Dendritic cell treated with granulocyte-macrophage colony-stimulating factor and Interleukin-4, amounts not matched to agents 40 ng/mL and 50 ng/mL, for 4 days (primary cell): ENCODE measurements at regions not wholly inside any gene's neighbourhood (a gene's known extent, or its start where the extent isn't known, plus 50 kb on each side); places are given as distances from the start of the nearest gene placed in this dataset.

Experiments used
- H3K27ac Mint-ChIP-seq: one replicate; pipeline ENCODE4 v1.8.0; 2022; ENCODE audit warnings: mild to moderate bottlenecking, mixed read lengths
- H3K27me3 Mint-ChIP-seq: one replicate; pipeline ENCODE4 v1.8.0; 2022; ENCODE audit warnings: mild to moderate bottlenecking, mixed read lengths
- H3K36me3 Mint-ChIP-seq: one replicate; pipeline ENCODE4 v1.8.0; 2022; ENCODE audit warnings: low read depth, mixed read lengths
- H3K4me1 Mint-ChIP-seq: one replicate; pipeline ENCODE4 v1.8.0; 2022; ENCODE audit warnings: low read depth, mixed read lengths
- H3K4me3 Mint-ChIP-seq: one replicate; pipeline ENCODE4 v1.8.0; 2022; ENCODE audit warnings: mild to moderate bottlenecking, moderate library complexity, mixed read lengths
- H3K9me3 Mint-ChIP-seq: one replicate; pipeline ENCODE4 v1.8.0; 2022; ENCODE audit warnings: mixed read lengths
- intact Hi-C: fragments of 100-400 bp; cut with micrococcal nuclease; formaldehyde crosslinking; loops from one replicate; pipeline ENCODE4 v1.15.0; 2022

DNA sequence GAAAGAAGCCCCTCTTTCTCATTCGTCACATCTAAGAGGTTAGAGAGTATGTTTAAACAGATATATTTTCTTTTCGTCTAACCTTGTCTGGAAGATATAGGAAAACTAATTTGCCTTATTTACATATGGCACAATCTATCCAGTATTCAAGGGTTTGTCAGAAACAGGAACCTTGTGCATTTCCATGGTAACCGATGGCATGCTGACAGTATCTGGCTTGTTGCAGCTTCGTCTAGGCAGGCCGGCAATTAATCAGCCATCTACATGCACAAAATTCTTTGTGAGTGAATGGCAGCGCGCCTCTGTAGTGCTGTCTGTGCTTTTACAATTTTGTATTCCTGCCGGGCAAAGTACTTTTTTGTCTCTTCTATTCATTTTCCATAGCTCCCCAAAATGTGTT, 294.0 kb upstream of the SOX2 start:
- Mint-ChIP-seq H3K4me1 (no peaks in the 10 kb centered on the region), H3K9me3 (no peaks in the 10 kb centered on the region), H3K27me3 (no peaks in the 10 kb centered on the region), H3K27ac (no peak overlapping the region), H3K4me3 (no peak overlapping the region), H3K36me3 (no peaks in the 10 kb centered on the region)
- intact Hi-C loops, result no loop called here

DNA sequence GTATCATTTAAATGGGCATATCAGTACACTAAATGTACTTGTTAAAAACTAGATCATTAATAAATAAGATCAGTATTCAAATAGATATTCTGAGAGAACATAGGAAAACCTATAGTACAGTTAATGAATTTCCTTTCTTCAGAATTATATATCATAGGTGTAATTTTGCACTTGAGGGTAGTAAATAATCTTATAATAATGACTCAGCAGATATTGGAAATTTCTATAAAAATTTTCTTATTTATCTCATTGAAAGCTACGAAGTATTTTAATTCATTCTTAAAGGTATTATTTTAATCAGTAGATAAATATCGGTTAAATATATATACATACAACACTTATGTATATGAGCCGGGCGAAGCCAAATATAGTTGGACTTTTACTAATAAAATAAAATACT, 300.9 kb upstream of the SOX2 start:
- Mint-ChIP-seq H3K27me3 (no peaks in the 10 kb centered on the region), H3K9me3 (no peaks in the 10 kb centered on the region), H3K4me3 (no peak overlapping the region), H3K4me1 (no peaks in the 10 kb centered on the region), H3K27ac (no peak overlapping the region), H3K36me3 (no peaks in the 10 kb centered on the region)
- intact Hi-C loops, result no loop called here

DNA sequence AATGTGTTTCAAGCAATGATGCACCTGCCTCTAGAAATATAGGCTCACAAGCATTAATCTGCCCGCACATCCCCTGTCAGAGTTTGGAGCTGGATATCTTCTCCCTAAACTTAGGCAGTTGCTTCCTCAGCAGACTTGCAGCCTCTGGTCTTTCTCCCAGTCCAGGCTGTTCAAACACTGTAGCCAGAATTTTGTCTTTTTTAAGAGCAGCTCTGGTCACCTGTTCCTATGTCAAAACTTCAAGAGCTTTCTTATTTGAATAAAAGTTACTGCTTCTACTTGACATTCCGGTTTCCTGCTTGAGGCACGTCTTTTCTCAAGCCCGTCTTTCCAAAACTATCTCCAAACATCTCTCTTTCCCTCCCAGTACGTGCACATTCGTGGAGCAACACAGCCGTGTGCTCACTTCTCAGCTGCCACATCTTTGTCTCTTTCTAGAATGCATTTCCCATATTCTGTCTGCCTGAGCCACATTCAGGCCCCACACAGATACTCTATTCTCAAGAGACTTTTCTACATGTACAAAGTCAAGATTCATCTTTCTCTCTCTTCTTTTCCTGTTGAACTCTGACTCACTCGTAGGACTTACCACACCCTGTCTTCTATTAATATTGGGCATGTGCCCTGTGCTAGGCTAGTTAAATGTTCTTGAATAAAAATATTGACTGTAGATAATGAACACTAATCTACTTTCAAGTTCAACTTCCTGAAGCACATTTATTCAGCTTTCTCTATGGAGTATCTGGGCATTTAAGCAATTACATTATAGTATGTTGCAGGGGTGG, 307.7 kb upstream of the SOX2 start:
- Mint-ChIP-seq H3K27me3 (no peaks in the 10 kb centered on the region), H3K4me3 (no peak overlapping the region), H3K36me3 (no peaks in the 10 kb centered on the region), H3K9me3 (peaks cover 18% of the 10 kb centered on the region), H3K4me1 (no peaks in the 10 kb centered on the region), H3K27ac (no peak overlapping the region)
- intact Hi-C loops, result no loop called here

DNA sequence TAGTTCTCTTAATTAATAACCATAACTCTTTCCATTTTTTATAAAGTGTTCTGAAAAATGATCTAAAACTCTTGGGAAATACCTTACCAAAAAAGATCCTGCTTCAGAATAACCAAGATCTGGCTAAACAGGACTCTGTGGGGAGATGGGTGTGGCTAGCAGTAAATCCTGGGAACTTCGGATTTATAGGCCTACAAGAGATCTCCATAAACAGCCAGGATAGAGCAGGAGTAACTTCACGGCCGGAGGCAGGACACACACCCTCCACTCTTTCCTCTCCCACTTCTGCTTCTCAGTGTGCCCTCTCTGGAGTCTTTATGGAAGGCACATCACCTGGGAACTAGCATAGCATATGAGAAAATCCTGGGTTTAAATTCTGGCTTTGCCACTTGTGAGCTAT, 309.4 kb upstream of the SOX2 start:
- H3K27ac Mint-ChIP-seq, result no peak overlapping the region
- no peaks in the 10 kb centered on the region for H3K4me1 Mint-ChIP-seq
- intact Hi-C loops, result no loop called here
- no peak overlapping the region for H3K4me3 Mint-ChIP-seq
- H3K36me3 Mint-ChIP-seq, result no peaks in the 10 kb centered on the region
- H3K9me3 Mint-ChIP-seq, result peaks cover 18% of the 10 kb centered on the region
- no peaks in the 10 kb centered on the region for H3K27me3 Mint-ChIP-seq

DNA sequence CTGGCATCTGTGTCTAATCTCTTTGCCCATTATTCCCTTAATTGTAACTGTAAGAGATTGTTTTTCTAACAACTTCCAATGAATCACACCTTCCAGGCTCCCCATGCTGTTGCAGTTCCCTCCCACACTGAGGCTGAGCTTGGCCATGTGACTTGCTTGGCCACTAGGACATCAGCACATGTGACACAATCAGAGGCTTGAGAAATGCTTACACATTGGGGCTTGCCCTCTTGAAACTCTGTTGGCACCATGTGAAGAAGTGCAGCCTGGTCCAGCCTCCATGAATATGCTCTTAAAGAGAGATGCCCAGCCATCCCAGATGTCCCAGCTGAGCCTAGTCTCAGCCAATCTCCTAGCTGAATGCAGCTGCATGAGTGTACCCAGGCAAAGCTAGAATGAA, 326.8 kb upstream of the SOX2 start:
- intact Hi-C loops, result no loop called here
- Mint-ChIP-seq H3K4me3 (no peak overlapping the region), H3K9me3 (peaks cover 15% of the 10 kb centered on the region), H3K36me3 (no peaks in the 10 kb centered on the region), H3K27ac (no peak overlapping the region), H3K4me1 (no peaks in the 10 kb centered on the region), H3K27me3 (no peaks in the 10 kb centered on the region)

DNA sequence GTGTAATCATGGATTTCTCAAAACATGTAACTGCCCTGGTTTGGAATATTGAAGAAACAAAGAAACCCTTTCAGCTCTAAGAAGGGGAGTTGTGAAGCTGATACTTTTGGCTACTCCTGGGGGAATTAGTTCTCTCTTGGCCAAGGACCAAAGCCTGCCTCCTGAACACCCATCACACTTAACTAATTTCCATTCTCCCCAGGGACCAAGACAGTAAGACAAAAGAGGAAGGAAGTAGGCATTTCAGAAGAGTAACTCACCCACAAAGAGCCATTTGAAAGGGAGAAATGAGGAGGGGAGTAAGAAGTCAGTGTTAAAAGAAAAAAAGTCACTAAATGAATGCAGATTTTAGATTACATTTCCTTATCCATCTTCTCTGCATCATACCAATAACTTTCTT, 328.0 kb upstream of the SOX2 start:
- H3K27me3 Mint-ChIP-seq, result no peaks in the 10 kb centered on the region
- intact Hi-C loops, result no loop called here
- H3K27ac Mint-ChIP-seq, result no peak overlapping the region
- H3K36me3 Mint-ChIP-seq, result no peaks in the 10 kb centered on the region
- no peaks in the 10 kb centered on the region for H3K4me1 Mint-ChIP-seq
- no peak overlapping the region for H3K4me3 Mint-ChIP-seq
- peaks cover 15% of the 10 kb centered on the region for H3K9me3 Mint-ChIP-seq

DNA sequence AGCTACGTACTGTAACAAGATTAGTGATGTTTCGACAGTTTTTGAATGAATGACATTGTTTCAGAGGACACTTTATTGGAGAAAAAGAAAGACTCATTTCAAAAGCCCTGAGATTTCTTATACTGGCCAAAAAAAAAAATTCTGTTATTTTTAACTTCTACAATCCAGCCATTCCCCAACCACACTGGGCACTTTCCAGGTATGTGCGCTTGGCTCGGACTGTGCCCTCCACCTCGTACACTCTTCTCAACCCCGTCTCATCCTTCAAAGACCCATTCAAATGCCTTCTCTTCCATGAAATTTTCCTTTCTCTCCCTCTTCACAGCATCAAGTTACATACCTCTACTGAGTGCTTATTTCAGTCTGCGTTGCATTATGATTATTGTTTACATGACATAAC, 328.5 kb upstream of the SOX2 start:
- intact Hi-C loops, result no loop called here
- H3K9me3 Mint-ChIP-seq, result peaks cover 12% of the 10 kb centered on the region
- H3K4me3 Mint-ChIP-seq, result no peak overlapping the region
- H3K4me1 Mint-ChIP-seq, result no peaks in the 10 kb centered on the region
- H3K36me3 Mint-ChIP-seq, result no peaks in the 10 kb centered on the region
- H3K27ac Mint-ChIP-seq, result no peak overlapping the region
- no peaks in the 10 kb centered on the region for H3K27me3 Mint-ChIP-seq

DNA sequence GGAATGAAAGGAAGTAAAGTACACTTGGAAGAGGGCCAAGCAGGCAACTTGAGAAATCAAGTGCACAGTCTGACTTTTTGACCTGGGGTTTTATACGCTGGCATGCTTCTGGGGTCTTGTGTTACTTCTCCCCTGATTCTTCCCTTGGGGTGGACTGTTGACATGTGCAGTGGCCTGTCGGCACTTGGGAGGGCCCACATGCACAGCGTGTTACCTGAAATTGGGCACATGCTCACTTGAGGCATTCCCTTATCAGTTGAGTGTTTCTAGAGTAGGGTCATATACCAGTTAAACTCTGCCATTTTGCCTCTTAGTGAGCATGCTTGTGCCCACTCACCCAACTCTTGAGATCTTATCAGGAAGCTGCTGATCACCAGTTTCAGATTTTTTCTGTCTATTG, 329.1 kb upstream of the SOX2 start:
- Mint-ChIP-seq H3K27me3 (no peaks in the 10 kb centered on the region), H3K4me3 (no peak overlapping the region), H3K4me1 (no peaks in the 10 kb centered on the region), H3K27ac (no peak overlapping the region), H3K9me3 (peaks cover 9% of the 10 kb centered on the region), H3K36me3 (no peaks in the 10 kb centered on the region)
- intact Hi-C loops, result no loop called here

DNA sequence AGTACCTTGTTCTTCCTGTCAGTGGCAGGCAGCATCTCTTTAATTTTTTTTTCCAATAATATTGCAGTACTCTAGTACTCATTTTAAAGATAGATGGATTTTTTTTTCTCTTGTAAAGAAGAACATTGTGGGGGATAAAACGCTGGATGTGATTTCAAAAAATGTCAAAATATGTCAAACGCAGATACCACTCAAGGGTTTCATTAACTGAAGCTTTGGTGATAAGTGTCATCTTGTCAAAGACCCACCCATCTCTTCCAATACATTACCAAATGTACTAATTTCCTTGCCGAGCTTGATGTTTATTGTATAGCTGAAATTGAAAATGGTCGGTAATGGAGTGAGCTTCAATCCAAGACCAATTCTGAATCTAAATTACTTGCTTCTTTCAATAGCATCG, 332.4 kb upstream of the SOX2 start:
- no peaks in the 10 kb centered on the region for H3K27me3 Mint-ChIP-seq
- no peaks in the 10 kb centered on the region for H3K36me3 Mint-ChIP-seq
- no peaks in the 10 kb centered on the region for H3K4me1 Mint-ChIP-seq
- no peaks in the 10 kb centered on the region for H3K9me3 Mint-ChIP-seq
- H3K4me3 Mint-ChIP-seq, result no peak overlapping the region
- H3K27ac Mint-ChIP-seq, result no peak overlapping the region
- intact Hi-C loops, result no loop called here

DNA sequence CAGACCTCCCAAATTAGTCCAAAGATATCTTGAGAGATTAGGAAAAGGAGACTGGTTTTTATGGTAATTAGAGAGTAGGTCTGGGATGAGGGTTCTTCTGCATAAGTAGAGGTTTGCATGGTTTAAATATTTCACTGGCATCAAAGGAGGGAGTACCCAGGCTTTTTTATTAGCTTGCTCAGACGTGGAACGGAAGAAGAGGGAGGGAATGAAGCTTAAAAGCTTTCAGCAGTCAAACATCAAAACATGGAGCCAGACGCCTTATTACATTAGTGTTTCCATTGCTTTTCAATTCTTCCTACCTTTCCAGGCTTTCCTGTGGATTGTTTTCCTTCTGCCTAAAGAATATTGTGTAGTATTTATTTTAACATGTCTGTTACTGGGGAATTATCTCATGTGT, 342.1 kb upstream of the SOX2 start:
- H3K27me3 Mint-ChIP-seq, result no peaks in the 10 kb centered on the region
- intact Hi-C loops, result no loop called here
- no peak overlapping the region for H3K27ac Mint-ChIP-seq
- no peak overlapping the region for H3K4me3 Mint-ChIP-seq
- no peaks in the 10 kb centered on the region for H3K4me1 Mint-ChIP-seq
- H3K36me3 Mint-ChIP-seq, result no peaks in the 10 kb centered on the region
- H3K9me3 Mint-ChIP-seq, result no peaks in the 10 kb centered on the region

DNA sequence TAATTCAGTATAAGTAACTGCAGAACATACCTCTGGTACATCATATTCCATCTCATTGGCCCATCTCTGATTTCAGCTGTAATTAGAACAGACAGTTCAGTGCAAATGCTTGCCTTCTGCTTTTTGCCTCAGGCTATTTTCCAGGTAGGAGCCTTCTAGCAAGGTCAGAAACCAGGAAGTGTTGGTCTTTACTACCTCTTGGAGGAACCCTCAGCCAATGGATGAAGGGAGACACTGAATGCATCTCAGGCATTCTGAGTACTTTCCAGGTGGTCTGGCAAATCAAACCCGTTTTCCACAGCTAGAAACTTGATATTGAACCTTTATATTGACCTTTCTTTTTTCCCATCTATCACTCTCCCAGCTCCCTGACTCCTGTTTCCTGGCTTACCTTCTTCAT, 348.5 kb upstream of the SOX2 start:
- Mint-ChIP-seq H3K27ac (no peak overlapping the region), H3K36me3 (no peaks in the 10 kb centered on the region), H3K4me3 (no peak overlapping the region), H3K27me3 (no peaks in the 10 kb centered on the region), H3K4me1 (no peaks in the 10 kb centered on the region), H3K9me3 (peaks cover 18% of the 10 kb centered on the region)
- intact Hi-C loops, result no loop called here

DNA sequence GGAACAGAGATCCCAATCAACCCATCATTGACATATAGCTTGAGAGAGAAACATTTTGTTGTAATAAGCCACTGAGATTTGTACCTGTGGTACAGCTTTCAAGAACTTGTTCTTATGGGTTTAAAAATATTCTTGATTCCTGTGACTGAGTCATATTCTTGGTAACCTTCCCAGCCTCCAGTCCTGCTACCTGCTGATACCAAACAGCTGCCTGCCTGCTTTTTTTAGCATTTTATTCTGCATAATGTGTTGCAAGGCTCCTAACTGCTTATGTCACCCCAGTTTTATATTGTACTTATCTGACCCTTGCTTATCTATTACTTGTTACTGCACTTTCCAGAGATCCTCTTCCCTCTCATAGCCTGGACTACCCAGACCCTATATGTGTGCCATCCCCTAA, 349.3 kb upstream of the SOX2 start:
- H3K27ac Mint-ChIP-seq, result no peak overlapping the region
- H3K4me3 Mint-ChIP-seq, result no peak overlapping the region
- H3K27me3 Mint-ChIP-seq, result no peaks in the 10 kb centered on the region
- no peaks in the 10 kb centered on the region for H3K36me3 Mint-ChIP-seq
- no peaks in the 10 kb centered on the region for H3K4me1 Mint-ChIP-seq
- intact Hi-C loops, result no loop called here
- peaks cover 18% of the 10 kb centered on the region for H3K9me3 Mint-ChIP-seq

DNA sequence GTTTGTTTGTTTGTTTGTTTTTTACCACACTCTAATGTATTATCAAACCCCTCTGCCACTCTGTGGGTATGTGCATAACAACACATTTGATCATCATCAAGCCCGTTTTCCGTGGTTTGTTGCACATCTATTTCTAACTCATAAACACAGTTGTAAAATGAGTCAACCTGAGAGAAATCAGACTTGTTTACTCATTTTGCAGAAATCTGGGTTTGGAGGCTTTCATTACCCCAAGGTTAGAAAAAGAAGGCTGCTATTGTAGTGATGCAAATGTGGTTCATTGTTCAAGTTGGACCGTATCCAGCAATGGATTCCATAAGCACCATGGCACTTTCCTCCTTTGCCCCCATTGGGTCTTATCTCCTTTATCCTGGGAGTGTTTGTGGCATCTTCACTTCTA, 353.2 kb upstream of the SOX2 start:
- Mint-ChIP-seq H3K36me3 (no peaks in the 10 kb centered on the region), H3K4me1 (no peaks in the 10 kb centered on the region), H3K27ac (no peak overlapping the region), H3K27me3 (no peaks in the 10 kb centered on the region), H3K4me3 (no peak overlapping the region), H3K9me3 (peaks cover 18% of the 10 kb centered on the region)
- intact Hi-C loops, result no loop called here

DNA sequence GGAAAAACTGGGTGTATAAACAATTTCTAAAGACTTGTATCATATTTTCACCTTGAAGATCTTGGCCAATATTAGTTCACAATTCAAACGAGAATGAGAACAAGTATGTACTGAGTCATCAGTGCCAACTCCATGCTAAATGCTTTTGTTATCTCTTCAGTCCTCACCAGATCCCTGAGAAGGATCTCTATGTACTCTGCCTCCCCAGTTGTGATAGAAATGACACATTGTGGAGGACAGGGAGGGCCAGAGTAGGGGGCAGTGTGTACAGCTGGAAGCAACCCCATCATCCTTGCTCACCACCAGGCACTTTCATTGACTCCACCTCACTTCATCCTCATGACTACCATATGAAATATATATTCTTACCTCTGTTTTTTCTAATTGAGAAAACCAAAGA, 353.7 kb upstream of the SOX2 start:
- intact Hi-C loops, result no loop called here
- H3K27me3 Mint-ChIP-seq, result no peaks in the 10 kb centered on the region
- no peak overlapping the region for H3K4me3 Mint-ChIP-seq
- peaks cover 18% of the 10 kb centered on the region for H3K9me3 Mint-ChIP-seq
- H3K27ac Mint-ChIP-seq, result no peak overlapping the region
- H3K4me1 Mint-ChIP-seq, result no peaks in the 10 kb centered on the region
- H3K36me3 Mint-ChIP-seq, result no peaks in the 10 kb centered on the region

DNA sequence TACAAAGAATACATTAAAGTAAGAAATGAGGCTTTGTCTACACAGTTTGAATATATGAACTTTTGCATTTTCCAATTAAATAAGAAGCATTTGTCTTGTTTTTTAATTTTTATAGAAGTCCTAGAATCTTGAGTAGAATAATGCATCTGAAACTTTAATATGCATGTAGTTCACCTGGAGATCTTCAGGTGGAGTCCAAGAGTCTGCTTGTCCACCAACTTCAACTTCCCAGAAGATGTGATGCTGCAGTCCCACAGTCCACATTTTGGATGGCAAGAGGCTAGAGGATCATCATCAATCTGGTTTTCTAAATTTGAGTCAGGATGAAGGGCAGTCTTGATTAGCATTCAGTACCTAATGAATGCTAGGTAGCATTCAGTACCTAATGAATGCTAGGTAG, 357.6 kb upstream of the SOX2 start:
- intact Hi-C loops, result no loop called here
- Mint-ChIP-seq H3K9me3 (peaks cover 3% of the 10 kb centered on the region), H3K4me3 (no peak overlapping the region), H3K4me1 (no peaks in the 10 kb centered on the region), H3K27me3 (no peaks in the 10 kb centered on the region), H3K27ac (no peak overlapping the region), H3K36me3 (no peaks in the 10 kb centered on the region)
